Ishikawa (cell line): ENCODE measurements at regions not wholly inside any gene's neighbourhood (a gene's known extent, or its start where the extent isn't known, plus 50 kb on each side); places are given as distances from the start of the nearest gene placed in this dataset.

Experiments used
- EP300 ChIP-seq: IDR thresholded peaks from 2 replicates; pipeline ENCODE4 v1.6.1; 2012; ENCODE audit warnings: borderline replicate concordance
- TAF1 ChIP-seq: IDR thresholded peaks from 2 replicates; pipeline ENCODE4 v1.6.1; 2012; ENCODE audit warnings: low read depth, mild to moderate bottlenecking
- TF ChIP-seq, protein P1 (sequence below): IDR thresholded peaks from 2 replicates; pipeline ENCODE4 v1.6.1; 2012

DNA sequence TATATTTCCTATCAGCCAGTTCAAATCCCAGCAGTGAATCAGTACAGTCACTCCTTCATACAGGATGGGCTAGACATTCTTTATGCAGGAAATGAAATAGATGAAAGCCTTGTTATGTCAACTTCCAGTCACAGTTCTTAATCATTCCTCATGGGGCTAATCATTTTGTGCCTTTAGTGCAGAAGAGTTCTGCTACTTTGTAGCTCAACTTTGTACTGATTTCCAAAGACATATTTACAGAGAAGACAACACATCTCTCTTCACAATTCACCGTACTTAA is 593.9 kb upstream of the NETO1 start:
- TF ChIP-seq EP300: no peak
- no peak for TF ChIP-seq TAF1
- TF ChIP-seq, protein P1, sequence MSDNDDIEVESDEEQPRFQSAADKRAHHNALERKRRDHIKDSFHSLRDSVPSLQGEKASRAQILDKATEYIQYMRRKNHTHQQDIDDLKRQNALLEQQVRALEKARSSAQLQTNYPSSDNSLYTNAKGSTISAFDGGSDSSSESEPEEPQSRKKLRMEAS: no peak
